ENCODE measurements at regions not wholly inside any gene's neighbourhood (a gene's known extent, or its start where the extent isn't known, plus 50 kb on each side); places are given as distances from the start of the nearest gene placed in this dataset.

- H3K27me3 ChIP-seq (ENCODE audit: insufficient read depth), result no peaks in the 10 kb centered on the region
- DNase-seq (ENCODE audit: low spot score) (no peak), ATAC-seq (no peak)
- no peaks in the 10 kb centered on the region for H3K4me1 ChIP-seq (ENCODE audit: insufficient read depth)
- H3K9me2 ChIP-seq (ENCODE audit: insufficient read depth), result no peaks in the 10 kb centered on the region
- no peaks in the 10 kb centered on the region for H3F3A ChIP-seq (replicated peaks; ENCODE audit: low read depth)
- H3K36me3 ChIP-seq (ENCODE audit: insufficient read depth), result no peaks in the 10 kb centered on the region
- Mint-ChIP-seq H3K27ac (no peak overlapping the region), H3K27me3 (ENCODE audit: insufficient read depth, low read depth, poor library complexity) (no peaks in the 10 kb centered on the region), H3K9me3 (no peaks in the 10 kb centered on the region), H3K4me3 (no peak overlapping the region), H3K36me3 (ENCODE audit: low read depth) (no peaks in the 10 kb centered on the region), H3K4me1 (no peaks in the 10 kb centered on the region)
- TF ChIP-seq CREB1 (CRISPR knock-in tag; IDR thresholded peaks at IDR 0.05; ENCODE audit: low read depth) (no peak), NANOG (IDR thresholded peaks at IDR 0.05; ENCODE audit: borderline replicate concordance) (no peak), JUNB (IDR thresholded peaks at IDR 0.05; ENCODE audit: unreplicated experiment) (no peak), POLR2AphosphoS5 (IDR thresholded peaks at IDR 0.05; ENCODE audit: low read depth) (no peak), REST (IDR thresholded peaks at IDR 0.05; ENCODE audit: unreplicated experiment) (no peak), EZH2phosphoT487 (IDR thresholded peaks at IDR 0.05; ENCODE audit: unreplicated experiment) (no peak), STAT1 (IDR thresholded peaks at IDR 0.05; ENCODE audit: unreplicated experiment) (no peak), CTCF (conservative IDR thresholded peaks at IDR 0.05; ENCODE audit: low read depth in 2 of 2) (no peak), ZNF331 (CRISPR knock-in tag; IDR thresholded peaks at IDR 0.05; ENCODE audit: low read depth) (no peak), EZH2 (IDR thresholded peaks at IDR 0.05; ENCODE audit: low read depth, unreplicated experiment) (no peak), ZNF462 (CRISPR knock-in tag; IDR thresholded peaks at IDR 0.05) (no peak), ZNF114 (CRISPR knock-in tag; IDR thresholded peaks at IDR 0.05) (no peak), ETS1 (IDR thresholded peaks at IDR 0.05) (no peak)
- H2AFZ ChIP-seq, result no peak overlapping the region; the same call in 1 of the 2 replicates
- H3K79me2 ChIP-seq (replicated peaks; ENCODE audit: insufficient read depth), result no peaks in the 10 kb centered on the region
- H4K20me1 ChIP-seq (replicated peaks; ENCODE audit: insufficient read depth), result no peaks in the 10 kb centered on the region
- H3K4me2 ChIP-seq, result no peak overlapping the region
- H3K4me3 ChIP-seq, result no peak overlapping the region
- H3K27ac ChIP-seq (ENCODE audit: low read depth), result no peak overlapping the region
These were observed 263.4 kb upstream of the NDST4 start for GRCh38 chr4:115376866-115377265.

Data from GM23338 (cell line).